HG03571 (cell line): ENCODE measurements at regions not wholly inside any gene's neighbourhood (a gene's known extent, or its start where the extent isn't known, plus 50 kb on each side); places are given as distances from the start of the nearest gene placed in this dataset.

Source experiments
- ATAC-seq: cut with Tn5 transposase; IDR thresholded peaks from one replicate; pipeline ENCODE4 v1.9.1; 2021; ENCODE audit not compliant: unreplicated experiment

DNA sequence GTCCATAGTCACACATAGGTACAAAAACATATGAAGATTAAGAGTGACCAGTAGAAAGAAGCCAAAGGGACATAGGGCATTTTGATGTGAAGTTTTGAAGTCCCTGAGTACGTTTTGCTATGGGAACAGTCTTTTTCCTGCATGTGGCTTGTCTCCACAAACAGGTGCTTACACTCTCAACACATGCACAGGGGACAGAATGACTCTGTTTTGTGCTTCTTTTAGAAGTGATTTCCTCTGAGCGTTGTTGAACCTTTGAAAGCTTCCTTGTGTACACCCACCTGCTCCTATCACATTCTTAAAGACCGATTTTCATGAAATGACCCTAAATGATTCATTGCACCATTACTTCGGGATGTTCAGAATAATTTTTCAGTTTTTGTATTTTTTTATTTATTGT is 338.8 kb upstream of the CDH4 start:
- no peak for ATAC-seq

DNA sequence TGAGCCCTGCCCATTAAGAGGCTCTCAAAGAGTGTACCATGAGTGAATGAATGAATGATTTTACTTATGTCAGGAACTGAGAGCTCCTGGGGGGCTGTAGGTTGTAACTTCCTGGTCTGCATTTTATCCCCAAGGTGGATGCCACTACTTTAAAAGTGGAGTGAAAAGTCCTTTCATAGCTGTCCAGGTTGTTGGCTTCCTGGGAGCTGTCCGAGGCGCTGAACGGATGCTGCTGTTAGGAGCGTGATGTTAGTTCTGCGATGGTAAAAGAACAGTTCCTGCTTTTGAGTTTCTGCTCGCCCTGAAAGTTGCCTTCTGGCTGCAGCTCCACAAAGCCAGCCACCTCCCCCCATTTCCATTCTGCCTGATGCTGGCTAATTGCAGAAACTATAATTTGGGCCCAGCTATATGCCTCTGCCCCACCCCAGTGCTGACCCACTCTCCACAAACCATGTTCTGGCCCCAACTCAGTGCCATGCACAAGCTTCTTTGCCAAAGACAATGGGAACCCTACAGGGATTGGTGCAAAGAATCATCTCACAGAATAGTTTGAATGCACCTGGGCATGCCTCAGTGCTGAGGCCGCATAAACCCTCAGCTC is 330.9 kb upstream of the CDH4 start:
- no peak for ATAC-seq

DNA sequence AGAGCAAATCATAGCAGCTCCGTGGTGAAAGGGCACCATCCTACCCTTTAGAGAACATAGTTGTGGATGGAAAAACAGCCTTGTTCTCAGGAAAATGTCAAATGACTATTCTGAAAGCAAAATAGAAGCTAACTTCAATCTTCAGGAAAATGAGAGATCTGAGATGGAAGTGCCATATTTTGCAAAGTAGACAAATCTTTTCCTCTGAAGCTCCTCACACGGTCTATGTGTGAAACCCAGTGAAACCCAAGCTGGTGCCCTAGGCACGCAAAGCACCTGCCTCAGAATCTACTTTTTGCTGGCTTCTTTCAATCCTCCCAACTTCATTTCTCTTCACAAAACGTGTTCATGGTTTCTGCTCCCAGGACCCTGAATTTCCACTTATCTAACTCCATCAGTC is 325.2 kb upstream of the CDH4 start:
- ATAC-seq, result no peak

DNA sequence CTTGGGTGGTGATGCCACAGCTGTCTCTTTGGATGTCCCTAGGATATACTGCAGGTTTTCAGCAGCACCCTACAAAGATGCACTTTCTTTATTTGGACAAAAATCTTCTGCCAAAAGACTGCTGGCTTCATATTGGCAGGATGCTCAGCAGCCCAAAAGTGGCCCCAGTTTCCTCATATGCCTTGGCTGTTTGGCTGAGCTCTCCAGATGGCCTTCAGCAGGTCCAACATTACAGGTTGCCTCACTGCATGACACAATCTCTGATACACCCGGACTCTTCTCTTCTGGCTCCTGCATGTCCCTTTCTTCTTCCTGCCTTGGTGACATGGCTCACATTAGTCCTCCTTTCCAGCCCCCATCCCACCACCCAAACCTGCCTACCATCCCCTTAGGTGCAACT is 323.7 kb upstream of the CDH4 start:
- no peak for ATAC-seq

DNA sequence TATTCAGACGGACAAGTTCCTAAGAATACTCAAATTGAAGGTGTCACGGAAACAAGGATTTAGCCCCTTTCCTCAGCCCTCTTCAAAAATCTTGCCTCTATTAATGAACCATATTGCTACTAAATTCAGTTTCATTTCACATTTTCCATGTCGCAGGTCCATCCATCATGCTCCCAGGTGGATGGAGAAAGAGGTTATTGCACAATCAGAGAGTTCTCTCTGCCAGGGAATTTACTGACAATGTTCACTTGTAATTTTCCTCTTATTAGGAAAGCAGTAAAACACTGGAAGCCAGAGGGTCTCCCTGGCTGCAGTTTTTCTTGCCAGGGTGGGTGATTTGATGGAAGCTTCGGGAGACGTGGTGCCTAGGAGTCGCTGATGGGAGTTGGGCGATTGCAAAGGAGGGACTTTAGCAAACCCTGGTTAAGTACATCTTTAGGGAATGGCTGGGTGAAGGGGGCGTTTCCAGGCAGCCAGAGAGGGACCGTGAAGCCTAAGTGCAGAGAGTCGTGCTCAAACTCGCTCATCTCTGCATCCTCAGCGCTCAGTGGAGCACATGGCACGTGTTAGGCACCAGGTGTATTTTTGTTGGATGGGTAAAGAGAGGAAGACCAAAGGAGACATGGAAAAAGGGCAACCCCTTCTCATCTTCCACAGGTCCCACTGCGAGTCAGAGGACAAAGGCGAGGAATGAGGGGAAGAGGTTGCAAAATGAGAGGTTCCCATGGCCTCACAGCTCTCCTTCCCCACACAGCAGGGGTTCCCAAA is 321.9 kb upstream of the CDH4 start:
- no peak for ATAC-seq

DNA sequence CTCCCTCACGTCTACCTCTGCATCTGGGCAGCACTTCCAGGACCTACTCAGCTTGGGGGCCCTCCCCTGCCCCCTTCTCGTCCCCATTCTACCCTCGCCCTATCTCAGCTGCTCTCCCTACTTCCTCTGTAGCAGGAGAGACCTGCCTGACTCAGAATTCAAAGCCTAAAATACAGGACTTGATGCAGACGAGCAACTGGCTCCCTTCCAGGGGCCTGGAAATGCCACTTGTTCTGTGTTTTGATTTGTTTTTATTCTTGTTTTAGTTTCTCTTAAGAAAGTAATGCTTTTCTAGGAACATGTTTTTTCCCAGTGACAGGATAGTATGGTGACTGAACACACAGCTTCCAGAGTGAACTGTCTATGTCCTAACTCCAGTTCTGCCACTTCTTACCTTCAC is 320.4 kb upstream of the CDH4 start:
- ATAC-seq, result no peak

DNA sequence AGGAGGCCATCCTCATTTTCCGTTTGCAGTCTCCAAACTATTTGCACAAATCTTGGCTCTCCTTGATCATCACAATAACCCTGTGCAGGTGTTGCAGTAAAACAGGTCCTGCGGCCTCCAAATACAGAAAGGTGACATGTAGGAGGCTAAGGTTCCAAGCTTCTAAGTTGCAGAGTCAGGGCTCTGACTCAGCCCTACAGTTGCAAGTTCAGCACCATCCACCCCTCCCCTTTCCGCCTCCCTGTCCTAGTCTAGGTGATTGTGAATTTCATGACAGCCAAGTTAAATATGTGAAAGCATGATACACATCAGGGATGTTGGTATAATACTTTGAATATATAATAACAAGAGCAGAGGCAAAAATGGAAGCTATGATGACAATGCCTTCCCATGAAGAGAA is 317.3 kb upstream of the CDH4 start:
- no peak for ATAC-seq

DNA sequence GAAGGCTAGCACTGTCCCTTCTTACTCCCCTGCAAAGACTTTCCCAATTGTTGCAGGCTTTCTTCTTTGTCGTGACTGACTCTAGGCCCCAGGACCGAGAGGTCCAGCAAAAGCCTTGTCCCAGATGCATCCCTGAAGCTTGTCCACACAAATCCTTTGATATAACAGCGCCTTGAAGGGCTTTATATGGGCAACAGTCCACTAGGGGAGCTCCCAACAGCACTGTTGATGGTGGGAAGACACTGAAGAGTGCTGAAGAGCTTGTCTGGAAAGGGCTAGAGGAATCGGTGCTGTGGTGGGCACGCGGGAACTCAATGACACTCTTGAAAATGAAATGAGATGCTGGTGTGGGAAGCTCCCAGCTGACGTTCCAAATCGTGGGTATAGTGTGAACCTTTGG is 316.1 kb upstream of the CDH4 start:
- ATAC-seq, result no peak

DNA sequence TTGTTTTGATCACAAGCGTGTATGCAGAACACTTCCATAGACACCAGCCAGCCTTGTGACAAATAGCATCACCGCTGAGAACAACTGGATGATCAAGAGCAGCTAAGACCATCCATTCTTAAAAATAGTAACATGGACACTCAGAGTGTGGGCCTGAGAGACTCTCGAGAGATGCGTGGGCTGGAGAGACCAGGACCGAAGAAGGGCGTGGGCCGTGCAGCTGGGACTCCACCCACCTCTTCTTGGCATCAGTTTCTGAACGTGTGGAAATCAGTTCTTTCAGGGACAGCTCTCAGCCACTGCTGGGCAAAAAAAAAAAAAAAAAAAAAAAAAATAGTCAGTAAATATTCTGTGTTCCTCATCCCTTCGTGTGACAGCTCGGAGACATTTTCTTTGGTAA is 314.5 kb upstream of the CDH4 start:
- ATAC-seq, result no peak

DNA sequence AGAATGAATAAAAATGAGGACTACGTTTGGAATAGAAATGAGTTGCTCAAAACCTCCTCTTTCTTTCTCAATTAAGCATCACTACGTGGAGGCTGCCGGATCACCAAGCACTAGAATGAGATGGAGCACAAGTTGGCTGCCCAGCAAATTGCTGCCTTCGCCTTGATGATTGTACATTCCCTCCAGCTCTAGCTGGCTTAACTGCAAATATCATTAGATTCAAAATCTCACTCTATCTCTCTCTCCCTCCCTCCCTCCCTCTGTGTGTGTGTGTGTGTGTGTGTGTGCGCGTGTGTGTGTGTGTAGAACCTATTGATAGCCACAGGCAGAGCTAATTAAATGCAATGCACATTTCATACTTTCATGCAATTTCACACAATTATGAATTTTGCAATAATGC is 310.7 kb upstream of the CDH4 start:
- ATAC-seq, result no peak

DNA sequence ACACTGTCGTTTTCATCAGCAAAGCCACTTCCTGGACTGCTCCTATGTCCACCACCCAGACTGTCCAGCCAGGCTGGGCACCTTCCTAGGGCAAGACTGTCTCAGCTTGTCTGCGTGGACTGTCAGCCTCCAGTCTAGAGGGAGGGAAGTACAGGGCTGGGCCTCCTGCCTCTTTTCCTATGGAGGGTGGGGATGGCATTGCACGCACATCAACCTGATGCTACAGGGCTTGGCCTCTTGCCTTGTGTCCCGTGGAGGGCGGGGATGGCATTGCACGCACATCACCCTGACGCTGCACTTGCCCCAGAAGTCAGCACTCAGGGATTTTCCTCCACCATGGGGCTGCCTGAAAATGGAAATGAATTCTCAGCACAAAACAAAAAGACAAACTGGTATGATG is 304.2 kb upstream of the CDH4 start:
- ATAC-seq, result no peak

DNA sequence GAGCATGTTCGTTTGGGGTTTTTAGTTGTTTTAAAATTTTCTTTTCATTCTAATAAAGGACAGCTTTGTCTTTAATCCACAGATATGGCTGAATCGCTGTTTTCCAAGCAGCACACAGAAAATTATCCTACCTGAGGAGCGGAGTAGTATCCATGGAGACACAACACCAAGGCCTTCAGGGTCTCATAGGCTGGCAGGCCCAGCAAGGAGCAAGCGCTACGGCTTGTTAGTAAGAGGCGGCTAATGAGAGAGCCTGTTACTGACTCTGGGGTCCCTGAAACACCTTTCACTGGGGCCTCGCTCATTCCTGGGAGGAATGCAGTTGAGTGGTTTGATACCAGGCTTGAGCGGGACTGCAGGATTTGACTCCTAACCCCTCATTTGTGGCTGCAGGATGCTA is 303.8 kb upstream of the CDH4 start:
- no peak for ATAC-seq

DNA sequence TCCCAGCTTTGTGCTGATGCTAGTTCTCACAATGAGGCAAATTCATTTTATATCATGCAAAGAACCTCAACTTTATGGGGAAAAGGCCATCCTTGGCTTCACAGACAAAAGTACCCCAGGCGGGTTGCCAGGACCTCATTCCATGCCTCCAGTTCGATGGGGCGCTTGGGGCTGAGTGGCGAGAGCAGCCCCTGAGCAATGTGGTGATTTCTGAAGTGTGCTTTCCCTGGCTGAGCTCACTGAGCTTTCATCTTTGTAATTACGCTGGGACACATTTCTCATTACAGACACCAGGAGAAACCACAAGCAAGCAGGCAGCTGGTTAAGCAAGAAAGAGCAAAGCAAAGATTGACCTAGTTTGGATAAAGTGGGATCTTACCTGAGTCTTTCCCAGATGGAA is 301.5 kb upstream of the CDH4 start:
- ATAC-seq, result no peak

DNA sequence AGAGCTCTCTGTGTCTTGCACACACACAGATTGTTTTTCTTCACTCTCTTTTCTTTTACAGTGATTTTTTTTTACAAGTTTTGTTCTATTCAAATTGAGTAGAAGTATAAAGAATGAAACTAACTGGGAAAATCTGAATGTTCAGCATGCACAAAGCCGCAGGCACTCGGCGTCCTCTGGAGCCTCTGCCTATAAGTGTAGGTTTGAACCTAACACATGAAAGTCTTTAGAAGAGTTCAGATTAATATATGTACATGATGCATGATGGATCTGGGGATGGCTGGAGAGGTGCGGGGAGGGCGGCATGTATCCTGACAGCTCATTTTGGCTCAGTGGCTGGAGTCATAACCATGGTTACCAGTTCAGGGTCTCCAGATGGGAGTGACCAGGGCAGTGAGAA is 301.1 kb upstream of the CDH4 start:
- ATAC-seq, result no peak

DNA sequence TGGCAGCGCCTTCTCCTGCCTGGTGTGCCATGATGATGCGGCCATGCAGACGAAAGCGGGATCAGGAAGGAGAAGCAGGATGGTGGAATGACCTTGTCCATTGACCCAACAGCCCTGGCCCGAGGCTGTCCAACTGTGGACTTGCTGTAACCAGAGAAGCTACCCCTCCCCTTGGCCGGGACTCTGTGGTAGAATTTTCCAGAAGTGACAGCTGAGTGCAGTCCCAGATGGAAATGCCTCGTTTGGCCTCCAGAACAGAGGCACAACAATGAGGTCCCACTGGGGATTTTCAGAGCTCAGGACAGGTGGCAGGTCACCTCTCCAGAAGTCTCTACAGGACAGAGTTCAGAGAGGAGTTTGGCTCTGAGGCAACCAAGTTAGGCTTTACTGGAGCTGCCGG is 299.2 kb upstream of the CDH4 start:
- ATAC-seq, result no peak

DNA sequence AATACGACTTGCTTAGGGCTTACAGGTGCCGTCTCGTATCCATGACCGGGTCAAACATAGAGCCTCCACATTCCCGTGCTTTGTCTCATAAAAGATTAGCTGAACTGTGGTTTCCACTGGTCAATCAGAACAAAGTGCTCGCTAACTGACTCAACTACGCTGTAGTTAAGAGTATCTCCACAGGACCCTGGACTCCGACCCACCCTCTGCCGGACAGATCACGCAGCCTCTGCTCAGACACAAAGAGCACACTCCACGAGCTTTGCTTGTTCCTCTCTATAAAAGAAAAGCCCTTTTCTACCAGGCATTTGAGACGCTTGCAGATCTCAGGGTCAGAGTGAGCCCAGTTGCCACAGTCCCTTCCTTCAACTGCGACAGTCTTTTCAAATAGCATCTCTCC is 298.7 kb upstream of the CDH4 start:
- no peak for ATAC-seq

DNA sequence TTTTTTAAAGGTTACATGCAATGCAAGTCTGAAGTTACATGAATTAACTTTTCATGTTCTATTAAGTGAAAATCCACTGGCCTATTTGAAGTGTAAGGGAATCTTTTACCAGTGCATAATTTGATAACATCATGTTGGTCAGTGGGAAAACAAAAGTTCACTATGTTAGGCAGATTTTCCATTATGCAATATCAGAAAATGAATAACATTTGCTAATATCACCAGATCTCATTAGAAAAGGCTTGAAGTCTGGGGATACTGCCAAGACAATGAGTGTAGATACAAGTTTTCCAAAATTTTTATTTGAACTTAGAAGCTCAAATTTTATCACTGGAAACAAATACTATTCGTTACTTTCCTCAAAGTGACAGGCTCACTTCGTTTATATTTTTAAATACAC is 296.4 kb upstream of the CDH4 start:
- no peak for ATAC-seq

DNA sequence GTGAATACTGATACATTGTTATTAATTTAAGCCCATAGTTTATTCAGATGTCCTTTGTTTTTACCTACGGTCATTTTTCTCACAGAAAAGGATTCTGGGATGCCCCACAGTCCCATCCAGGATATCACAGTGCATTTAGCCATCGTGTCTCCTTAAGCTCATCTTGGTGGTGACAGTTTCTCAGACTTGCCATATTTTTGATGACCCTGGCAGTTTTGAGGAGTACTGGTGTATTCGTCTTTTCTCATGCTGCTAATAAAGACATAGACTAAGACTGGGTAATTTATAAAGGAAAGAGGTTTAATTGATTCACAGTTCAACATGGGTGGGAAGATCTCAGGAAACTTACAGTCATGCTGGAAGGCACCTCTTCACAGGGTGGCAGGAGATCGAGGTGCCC is 295.9 kb upstream of the CDH4 start:
- no peak for ATAC-seq

DNA sequence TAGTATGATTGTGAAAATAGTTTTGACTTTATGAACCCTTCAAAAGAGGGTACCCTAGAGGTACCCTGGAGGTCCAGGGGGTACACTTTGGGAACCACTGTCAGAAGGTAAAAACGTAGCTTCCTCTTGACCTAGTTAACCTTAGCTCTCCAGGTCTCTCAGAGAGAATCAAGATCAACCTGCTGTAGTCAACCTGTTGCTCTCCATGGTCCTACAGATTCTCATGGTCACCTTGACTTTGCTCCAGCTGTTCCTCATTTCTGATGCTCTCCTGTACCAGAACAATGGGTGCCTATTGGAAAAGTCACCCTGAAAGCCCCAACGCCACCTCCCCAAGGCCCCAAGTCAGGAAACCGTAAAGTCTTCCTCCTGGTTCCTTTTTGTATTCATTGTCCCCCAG is 294.4 kb upstream of the CDH4 start:
- no peak for ATAC-seq

DNA sequence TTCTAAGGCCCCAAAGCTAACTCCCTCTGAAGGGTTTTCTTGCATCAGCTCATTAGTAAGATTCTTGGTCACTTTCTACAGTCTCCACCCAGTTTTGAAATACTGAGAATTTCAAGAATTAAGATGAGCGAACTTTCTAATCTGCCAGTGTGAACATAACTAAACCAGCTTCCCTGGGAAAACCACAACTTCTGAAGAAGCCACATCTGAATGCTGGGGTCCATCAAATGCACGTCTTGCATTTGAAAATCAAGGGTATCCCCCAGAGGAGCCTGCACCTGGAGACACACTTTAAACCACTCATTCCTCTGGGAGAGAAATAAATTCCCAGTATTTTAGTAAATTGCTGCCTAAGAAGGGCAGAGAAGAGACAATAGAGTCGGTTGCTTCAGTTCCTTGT is 292.1 kb upstream of the CDH4 start:
- no peak for ATAC-seq

DNA sequence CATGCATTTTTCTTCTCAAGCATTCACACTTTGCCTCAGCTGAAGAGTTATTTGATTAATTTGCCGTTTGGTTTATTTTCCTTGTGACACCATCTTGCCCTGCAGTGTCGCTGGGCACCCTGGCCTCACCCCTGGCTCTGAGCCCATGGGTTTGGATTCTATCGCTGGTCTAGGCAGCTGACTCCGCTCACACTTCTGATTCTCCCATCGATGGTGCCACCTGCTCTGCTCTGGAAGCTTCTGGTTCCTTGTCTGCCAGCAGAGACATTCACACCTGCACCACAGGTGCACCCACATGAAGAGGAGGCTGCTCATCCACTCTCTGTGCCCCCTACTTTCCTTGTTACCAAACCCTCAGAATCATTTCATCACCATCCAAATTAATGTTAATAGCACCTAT is 291.6 kb upstream of the CDH4 start:
- no peak for ATAC-seq

DNA sequence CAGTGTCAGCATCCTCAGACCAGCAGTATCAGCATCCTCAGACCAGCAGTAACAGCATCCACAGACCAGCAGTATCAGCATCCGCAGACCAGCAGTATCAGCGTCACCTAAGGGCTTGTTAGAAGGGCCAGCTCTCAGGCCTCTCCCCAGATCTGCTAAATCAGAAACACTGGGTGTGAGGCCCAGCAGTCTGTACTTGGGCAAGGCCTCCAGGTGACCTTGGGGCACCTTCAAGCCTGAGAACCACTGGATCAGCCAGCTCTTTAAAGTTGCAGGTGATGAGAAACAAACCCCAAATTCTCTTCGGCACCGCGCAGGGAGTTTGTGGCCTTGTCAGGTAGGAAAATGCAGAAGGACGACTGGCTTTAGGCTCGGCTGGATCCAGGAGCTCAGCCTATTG is 290.5 kb upstream of the CDH4 start:
- ATAC-seq, result no peak

DNA sequence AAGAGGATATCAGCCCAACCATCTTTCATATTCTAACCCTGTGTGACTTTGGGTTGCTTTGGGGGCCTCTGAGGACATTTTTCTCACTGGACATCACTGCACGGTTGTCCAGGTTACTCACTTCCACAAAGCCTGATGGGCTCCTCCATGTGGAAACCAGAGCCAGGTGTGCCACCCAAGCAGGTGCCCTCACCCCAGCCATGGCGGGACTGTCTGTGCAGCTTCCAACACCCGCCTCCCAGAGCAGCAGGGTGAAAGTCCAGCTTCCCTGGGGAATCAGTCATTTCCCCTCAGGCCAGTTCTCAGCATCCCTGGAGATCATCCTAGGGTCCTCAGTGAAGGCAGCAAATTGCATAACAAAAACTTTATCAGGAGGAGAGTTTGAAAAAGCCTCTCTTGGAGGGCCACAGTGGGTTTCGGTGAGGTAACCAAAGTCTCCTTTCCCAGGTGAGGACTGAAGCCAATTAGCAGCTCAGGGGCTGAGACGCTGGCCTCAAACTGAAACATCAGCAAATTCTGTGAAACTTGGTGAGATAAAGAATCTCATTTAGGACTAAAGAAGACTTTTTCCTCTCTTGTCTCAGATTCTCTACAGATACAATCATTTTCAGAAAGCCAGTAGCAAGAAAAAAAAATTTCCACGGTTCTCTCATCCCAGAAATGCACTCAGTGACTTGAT is 289.6 kb upstream of the CDH4 start:
- no peak for ATAC-seq
